GM18526 (cell line): ENCODE measurements at regions not wholly inside any gene's neighbourhood (a gene's known extent, or its start where the extent isn't known, plus 50 kb on each side); places are given as distances from the start of the nearest gene placed in this dataset.

ENCODE experiments used
- POLR2A ChIP-seq: IDR thresholded peaks from 3 replicates; pipeline ENCODE4 v1.6.1; 2011; ENCODE audit not compliant: insufficient read length; ENCODE audit errors: extremely low read depth

DNA sequence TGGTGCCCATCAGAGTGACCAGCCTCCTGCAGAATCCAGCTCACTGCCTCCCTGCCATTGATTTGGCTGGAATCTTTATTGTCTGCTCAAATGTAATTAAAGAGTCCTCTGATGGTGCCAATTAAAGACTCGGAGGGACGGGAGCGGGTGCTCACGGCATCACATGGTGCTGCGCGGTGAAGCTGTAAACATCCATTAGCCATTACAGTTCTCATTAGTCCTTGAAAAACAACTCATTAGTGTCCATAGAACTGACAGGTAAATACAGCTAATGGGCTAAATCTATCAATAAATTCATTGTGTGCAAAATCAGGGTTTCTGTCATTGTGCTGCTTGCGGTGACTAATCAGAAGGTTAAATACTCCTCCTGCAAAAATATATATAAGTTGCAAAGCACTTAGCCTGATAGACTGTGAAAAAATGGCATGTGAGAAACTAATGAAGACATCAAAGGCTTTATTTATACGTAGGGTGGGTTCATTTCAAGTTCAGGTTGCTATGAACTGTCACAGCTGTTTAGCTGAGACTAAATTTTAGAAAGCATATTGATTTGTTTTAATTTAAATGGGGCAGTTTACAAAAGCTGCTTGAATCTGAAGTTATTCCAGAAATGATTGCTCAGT is 289.8 kb upstream of the POU3F1 start:
- no peak for TF ChIP-seq POLR2A

DNA sequence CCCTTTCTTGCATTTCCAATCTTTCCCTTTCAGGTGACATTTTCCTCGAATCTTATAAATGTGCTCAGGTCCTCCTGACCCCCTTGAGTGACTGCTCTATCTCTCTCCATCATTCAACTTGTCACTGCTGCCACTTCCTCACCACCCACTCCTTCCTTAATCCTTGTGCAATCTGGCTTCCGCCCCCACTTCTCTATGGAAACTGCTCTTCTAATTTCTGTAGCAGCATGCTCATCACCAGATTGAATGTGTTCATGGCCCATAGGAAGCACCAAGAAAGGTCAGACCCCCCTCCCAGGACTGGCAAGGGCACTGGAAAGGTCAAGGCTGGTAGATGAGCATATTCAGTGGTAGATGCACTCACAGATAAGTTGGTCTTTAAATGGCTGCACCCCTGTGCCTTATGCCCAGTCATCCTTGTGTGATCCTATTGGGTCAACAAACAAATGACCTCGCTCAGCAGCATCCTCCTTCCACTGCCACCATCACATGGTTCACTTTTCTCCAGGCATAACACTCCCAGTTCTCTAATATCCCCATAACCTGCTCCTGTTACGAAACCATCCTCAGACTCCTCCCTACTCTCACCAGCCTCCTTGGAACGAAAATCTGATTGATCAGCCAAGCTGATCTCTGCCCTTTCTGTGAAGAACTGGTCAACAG is 288.5 kb upstream of the POU3F1 start:
- TF ChIP-seq POLR2A = no peak

DNA sequence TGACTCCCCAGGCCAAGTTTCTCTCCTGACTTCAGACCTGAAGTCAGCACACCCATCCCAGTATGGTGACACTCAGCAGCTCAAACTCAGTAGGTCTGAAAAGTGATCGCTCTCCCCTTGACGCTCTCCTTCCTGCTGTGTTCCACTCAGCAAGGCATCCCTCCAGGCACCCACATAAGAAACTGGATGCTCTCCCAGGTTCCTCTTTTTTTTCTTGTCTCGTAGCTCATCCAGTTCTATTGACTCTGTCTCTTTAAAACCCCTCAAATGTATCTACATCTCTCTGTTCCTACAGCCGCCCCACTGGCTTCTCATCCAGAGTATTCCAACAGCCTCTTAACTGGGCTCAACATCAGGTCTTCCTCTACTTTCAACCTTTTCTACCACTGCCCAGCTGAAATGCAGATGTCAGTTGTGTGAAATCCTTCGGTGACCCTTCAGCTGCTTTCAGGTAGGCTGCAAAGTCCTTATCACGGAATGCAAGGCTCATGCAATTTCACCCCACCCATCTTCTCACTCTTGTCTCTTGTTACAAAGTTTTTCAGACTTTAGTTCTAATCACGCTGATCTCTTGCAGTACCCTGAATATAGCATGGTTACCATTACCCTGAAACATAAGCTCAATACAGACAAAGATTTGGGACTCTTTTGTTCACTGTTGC is 286.2 kb upstream of the POU3F1 start:
- TF ChIP-seq POLR2A = no peak

DNA sequence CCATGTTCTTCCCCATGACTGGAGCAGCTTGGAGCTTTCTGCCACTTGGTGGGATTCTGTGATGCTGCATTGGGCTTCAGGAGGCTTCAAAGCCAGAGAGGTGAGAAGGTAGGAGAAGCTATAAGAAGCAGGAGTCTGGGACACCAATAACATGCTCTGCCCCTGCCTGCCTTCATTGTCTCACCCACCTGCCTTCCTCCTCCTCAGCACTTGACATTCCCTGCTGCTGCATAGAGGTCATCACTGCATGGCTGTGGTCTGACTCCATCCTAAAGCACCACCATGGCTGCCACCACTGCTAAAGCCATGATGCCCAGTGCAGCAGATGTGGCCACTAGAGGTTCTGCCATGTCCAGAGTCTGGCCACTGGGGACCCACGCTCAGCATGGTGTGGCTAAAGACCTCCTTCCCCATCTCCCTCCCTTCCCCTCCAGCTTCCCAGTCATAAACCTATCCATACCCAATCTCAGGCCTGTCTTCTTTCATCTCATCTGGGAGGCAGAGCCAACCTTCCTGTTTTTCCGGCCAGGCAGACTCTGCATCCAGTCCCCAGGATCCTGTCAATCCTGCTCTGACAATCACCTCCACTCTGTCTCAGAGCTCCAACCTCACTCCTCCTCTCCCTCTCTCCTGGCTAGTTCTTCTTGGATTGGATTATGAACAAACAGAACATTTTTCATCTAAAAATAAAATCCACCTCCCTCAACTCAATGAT is 285.1 kb upstream of the POU3F1 start:
- no peak for TF ChIP-seq POLR2A

DNA sequence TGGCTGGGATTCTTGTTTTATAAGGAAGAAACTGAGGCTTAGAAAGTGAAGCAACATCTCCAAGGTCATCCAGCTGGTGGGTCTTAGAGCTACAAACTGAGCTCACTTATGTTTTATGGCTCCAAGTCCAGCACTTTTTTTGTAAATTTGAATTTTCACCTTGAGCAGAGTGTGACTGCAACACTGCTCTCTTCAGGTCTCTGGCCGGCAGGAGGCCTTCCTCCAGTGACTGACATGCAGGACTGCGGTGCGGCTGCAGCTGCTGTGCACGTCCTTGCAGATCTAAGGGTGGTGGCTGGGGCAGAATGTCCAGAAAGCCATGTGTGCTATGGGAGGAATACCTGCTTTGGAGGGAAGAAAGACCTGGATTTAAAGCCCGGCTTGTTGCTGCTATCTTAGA is 284.2 kb upstream of the POU3F1 start:
- no peak for TF ChIP-seq POLR2A

DNA sequence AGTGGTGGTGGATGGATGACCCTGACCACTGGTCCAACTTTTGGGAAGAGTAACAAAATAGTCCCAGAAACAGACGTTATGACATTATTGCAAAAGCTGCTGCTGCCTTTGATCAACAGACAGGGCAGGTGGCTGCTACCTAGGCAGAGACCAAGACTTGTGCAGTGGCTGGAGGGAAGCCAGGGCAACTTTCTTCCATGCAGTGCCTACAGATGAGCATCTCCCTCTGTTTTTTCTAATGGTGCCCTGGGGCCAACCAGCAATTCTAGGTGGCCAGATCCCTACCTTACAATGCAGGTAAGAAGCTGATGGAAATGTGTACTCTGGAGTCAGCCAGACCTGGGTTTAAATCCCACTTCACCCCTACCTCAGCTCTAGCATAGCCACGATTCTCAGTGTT is 283.1 kb upstream of the POU3F1 start:
- no peak for TF ChIP-seq POLR2A

DNA sequence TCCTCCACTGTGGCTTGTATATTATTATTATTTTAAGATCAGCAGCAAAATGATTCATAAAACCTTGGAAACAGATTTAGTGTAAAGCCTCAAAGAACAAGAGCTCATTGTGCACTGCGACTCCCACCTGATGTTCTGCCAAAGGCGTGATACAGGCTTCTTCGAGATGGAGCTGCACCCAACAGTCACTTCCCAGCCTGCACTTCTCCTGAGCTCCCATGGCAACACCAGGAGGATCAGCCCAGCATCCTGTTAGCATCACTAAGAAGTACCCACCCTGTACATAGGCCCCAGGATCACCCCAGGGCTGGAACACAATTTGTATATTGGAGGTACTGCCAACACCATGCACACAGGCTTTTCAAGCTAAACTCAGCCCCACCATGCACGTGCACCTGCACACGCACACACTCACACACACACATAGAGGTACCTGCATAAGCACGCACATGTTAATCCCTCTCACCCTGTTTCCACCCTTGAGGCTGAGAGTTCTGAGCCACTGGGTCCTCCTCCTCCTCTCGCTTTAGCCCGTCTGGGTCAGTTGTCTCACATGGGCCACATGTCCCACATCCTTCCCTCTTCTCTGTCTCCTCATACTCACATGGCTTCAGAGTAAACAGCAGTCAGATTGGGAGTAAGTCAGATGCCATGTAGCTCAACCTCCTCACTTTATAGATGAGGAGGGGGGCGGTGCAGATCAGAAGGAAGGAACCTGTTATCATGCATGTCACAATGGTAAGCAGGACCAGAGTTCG is 281.9 kb upstream of the POU3F1 start:
- no peak for TF ChIP-seq POLR2A

DNA sequence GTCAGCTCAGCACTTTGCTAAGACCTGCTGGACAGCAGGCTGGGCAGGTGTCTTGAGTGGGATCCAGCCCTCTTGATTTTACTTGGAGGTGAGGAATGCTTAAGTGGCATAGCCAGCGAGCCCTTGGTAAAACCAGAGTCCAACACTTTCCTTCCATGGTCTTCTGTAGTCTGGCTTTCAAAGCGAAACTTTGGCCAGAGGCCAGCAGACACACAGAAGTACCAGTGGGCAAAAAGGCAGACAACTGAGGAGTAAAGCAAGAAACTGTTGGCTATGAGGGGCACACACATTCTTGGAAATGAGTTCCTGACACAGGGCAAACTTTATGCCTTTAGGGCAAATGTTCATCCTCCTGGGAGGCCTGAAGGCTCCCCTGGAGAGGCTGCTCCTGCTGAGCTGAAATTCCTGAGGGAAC is 281.0 kb upstream of the POU3F1 start:
- TF ChIP-seq POLR2A = no peak

DNA sequence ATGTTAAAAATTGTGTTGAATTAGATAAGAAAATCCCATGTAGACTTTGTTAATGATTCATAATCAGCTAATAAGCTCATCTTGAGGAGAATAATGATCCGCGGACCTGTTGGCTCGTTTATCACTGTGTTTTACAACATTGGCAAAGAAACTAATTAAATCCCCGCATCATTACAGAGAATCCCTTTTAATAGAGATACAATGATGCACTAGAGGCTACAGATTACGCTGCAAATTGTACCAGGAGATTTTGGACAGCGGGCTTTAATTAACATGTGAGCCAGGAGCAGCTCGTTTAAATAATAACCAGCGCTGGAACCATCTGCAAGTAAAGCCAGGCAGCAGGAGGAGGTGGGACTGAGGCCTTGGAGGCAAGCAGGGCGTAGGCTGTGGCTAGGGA is 280.3 kb upstream of the POU3F1 start:
- no peak for TF ChIP-seq POLR2A

DNA sequence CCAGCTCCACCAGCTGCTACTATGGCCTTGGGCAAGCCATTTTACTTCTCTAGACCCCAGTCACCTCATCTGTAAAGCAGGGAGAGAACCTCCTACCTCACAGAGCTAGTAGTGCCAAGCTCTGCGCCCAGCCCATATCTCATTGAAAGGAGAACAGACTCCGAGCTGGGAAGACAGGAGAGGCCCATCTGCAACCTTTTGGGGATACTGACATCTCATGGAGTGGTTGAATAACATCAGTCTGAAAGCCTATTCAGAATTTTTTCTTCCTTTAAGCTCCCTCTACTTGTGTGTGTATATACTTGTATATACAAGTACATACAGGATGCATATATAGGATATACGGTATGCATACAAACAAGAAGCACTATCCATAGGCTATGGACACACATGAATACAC is 279.5 kb upstream of the POU3F1 start:
- TF ChIP-seq POLR2A = no peak

DNA sequence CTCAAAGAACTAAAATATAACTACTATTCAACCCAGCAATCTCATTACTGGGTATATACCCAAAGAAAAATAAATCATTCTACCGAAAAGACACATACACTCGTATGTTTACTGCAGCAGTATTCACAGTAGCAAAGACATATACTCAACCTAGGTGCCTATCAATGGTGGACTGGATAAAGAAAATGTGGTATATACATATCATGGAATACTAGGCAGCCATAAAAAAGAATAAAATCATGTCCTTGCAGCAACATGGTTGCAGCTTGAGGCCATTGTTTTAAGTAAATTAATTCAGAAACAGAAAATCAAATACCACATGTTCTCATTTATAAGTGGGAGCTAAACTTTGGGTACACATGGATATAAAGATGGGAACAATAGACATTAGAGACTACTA is 266.2 kb upstream of the POU3F1 start:
- TF ChIP-seq POLR2A = no peak

DNA sequence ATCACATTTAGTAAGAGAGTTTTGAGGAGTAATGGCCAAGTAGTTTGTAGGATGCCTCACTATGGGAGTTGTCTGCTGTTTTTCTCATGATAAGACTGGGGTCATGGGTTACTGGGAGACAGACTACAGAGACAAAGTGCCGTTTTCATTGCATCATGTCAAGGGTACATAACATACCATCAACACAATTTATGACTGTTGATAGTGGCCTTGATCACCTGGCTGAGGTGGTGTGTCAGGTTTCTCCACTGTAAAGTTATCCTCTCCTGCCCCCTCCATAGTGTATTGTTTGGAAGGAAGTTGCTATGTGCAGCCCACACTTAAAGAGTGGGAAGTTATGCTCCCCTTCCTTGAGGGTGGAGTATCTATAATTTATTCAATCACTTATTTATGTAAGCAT is 263.5 kb upstream of the POU3F1 start:
- TF ChIP-seq POLR2A = no peak

DNA sequence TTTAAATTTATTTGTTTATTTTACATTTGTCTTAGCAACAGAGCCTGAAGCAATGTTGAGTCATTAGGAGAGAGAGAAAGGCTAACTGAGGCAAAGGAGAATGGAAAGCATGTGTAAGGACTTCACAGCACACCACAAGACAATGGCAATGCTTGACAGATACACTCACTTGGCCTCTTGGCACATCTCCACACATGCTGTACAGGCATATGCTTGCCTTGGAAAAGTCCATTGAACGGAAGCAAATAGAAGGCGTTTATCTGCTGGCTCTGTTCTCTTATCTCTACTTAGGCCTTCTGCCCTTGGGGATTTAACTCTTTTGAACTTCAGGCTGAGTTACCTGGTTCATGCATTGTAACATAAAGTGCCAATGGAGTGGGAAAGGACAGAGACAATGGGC is 262.2 kb upstream of the POU3F1 start:
- no peak for TF ChIP-seq POLR2A

DNA sequence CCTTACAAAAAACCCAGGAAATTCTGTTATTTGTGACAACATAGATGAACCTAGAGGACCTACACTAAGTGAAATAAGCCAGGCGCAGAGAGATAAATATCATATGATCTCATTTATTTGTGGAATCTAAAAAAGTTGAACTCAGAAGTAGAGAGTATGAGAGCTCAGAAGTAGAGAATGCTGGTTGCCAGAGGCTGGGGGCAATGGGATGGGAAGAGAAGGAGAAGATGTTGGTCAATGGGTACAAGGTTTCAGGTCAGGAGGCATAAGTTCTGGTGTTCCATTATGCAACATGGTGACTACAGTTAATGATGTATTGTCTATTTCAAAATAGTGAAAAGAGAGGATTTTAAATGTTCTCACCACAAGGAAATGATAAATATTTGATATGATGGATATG is 259.1 kb upstream of the POU3F1 start:
- no peak for TF ChIP-seq POLR2A

DNA sequence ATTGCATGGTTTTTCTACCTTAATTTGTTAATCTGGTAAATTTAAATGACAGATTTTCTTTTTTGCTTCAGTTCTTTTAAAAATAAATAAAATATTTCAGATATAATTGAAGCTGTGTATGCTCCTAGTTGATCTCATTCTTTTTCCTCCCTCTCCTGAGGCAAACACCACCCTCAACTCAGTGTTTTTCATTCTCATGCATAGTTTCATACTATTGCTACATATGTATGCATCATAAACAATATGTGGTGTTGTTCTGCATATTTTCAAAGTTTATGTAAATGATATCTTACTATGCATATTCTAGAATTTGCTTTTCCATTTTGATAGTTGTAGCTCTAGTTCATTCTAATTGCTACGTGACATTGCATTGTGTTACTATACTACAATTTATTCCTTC is 257.2 kb upstream of the POU3F1 start:
- no peak for TF ChIP-seq POLR2A
